Panc1 (cell line): ENCODE measurements at regions not wholly inside any gene's neighbourhood (a gene's known extent, or its start where the extent isn't known, plus 50 kb on each side); places are given as distances from the start of the nearest gene placed in this dataset.

Experiments
- ATAC-seq: fragments of 200-7000 bp; cut with Tn5 transposase; 2 replicates; pipeline ENCODE4 v1.9.1; 2020; ENCODE audit warnings: mild to moderate bottlenecking, moderate library complexity
- BruUV-seq: library from RNA; stranded (reverse); fragments of 400-500 nt; replicated peaks from 2 replicates; lab custom pipeline; 2021; lab: Mats Ljungman, UMichigan
- CTCF ChIA-PET: fragments of 300-600 bp; sonication (Branson Sonifier 250); formaldehyde crosslinking; loops from one replicate; lab custom pipeline; 2022; ENCODE audit warnings: antibody characterized with exemption; lab: Charles Lee
- POLR2A ChIA-PET: fragments of 300-600 bp; sonication (Branson Sonifier 250); formaldehyde crosslinking; loops from one replicate; lab custom pipeline; 2022; ENCODE audit warnings: antibody characterized with exemption; lab: Charles Lee
- DNase-seq: peaks from one replicate; pipeline ENCODE4 v3.0.0-alpha.2; 2010; ENCODE audit warnings: low read depth, low spot score
- H3K27ac ChIP-seq: 2 replicates; pipeline ENCODE4 v1.5.1; 2011; ENCODE audit warnings: mild to moderate bottlenecking, low read length, inconsistent platforms
- H3K27me3 ChIP-seq: fragments of 200-500 bp; sonication (Bioruptor generic); 2 replicates; pipeline ENCODE4 v1.6.0; 2014; ENCODE audit warnings: low read length, inconsistent platforms; ENCODE audit not compliant: control insufficient read depth, insufficient read depth
- H3K36me3 ChIP-seq: fragments of 200-500 bp; sonication (Bioruptor generic); 2 replicates; pipeline ENCODE4 v1.5.1; 2014; ENCODE audit warnings: inconsistent platforms, mild to moderate bottlenecking, low read length, moderate library complexity; ENCODE audit not compliant: control insufficient read depth, insufficient read depth
- H3K4me1 ChIP-seq: 2 replicates; pipeline ENCODE4 v1.5.1; 2011; ENCODE audit warnings: inconsistent platforms, mild to moderate bottlenecking, low read length, moderate library complexity; ENCODE audit not compliant: control insufficient read depth, insufficient read depth
- H3K4me3 ChIP-seq, 2 experiments: 2 replicates each; pipeline ENCODE4 v1.5.1; 2011 to 2012; ENCODE audit warnings: low read depth in 2 of 2, low read length in 2 of 2, mild to moderate bottlenecking in 2 of 2, inconsistent platforms in 1 of 2, moderate library complexity in 1 of 2
- H3K9me3 ChIP-seq: fragments of 200-500 bp; sonication (Bioruptor generic); 2 replicates; pipeline ENCODE4 v1.5.1; 2014; ENCODE audit warnings: low read depth, mild to moderate bottlenecking, inconsistent platforms, low read length, moderate library complexity; ENCODE audit not compliant: control insufficient read depth, insufficient read depth
- POLR2AphosphoS5 ChIP-seq: IDR thresholded peaks from 2 replicates; pipeline ENCODE4 v1.6.1; 2012; ENCODE audit warnings: mild to moderate bottlenecking, low read depth, low read length, moderate library complexity
- SIN3A ChIP-seq: IDR thresholded peaks from 2 replicates; pipeline ENCODE4 v1.6.1; 2012; ENCODE audit warnings: low read depth, mild to moderate bottlenecking, low read length, moderate library complexity, borderline replicate concordance; ENCODE audit not compliant: insufficient read depth
- TCF7L2 ChIP-seq: IDR thresholded peaks from 2 replicates; pipeline ENCODE4 v1.6.1; 2011; ENCODE audit warnings: mild to moderate bottlenecking, low read depth, low read length, inconsistent platforms
- in situ Hi-C: cut with HindIII; loops from 2 replicates; pipeline ENCODE4 v1.10.0; 2016; ENCODE audit warnings: low sequenced_read_pairs, low pct_unique_long_range_greater_than_20kb
- intact Hi-C: fragments of 100-400 bp; cut with micrococcal nuclease; formaldehyde crosslinking; loops from one replicate; pipeline ENCODE4 v1.10.0; 2022; ENCODE audit not compliant: unreplicated experiment
- TF ChIP-seq, protein P1 (sequence below), 2 experiments: IDR thresholded peaks; 2 replicates each; pipeline ENCODE4 v1.6.1; 2011 to 2012; ENCODE audit warnings: low read depth in 2 of 2, control low read depth in 1 of 2, low read length in 1 of 2, mild to moderate bottlenecking in 1 of 2, moderate library complexity in 1 of 2; ENCODE audit not compliant: insufficient read depth in 1 of 2
- TF ChIP-seq, protein P2 (sequence below): fragments of 450-650 bp; IDR thresholded peaks from 2 replicates; pipeline ENCODE4 v1.5.1; 2017; ENCODE audit warnings: mild to moderate bottlenecking

DNA sequence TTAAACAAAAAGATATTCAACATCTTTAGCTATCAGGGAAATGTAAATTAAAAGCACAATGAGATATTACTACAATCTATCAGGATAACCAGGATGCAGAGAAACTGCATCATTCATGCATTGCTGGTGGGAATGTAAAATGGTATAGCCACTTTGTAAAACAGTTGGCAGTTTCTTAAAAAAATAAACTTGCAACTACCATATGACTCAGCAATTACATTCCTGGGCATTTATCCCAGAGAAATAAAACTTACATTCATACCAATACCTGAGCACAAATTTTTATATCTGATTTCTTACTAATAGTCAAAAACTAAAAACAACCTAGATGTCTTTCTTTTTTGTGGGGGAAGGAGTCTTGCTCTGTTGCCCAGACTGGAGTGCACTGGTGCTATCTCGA, 190.3 kb upstream of the TAB2 start:
- in situ Hi-C loops, result no loop called here
- no peak overlapping the region for H3K4me3 ChIP-seq
- intact Hi-C loops, result no loop called here
- ATAC-seq, result no peak
- no peak for TF ChIP-seq TCF7L2
- TF ChIP-seq SIN3A, result no peak
- TF ChIP-seq, protein P1, sequence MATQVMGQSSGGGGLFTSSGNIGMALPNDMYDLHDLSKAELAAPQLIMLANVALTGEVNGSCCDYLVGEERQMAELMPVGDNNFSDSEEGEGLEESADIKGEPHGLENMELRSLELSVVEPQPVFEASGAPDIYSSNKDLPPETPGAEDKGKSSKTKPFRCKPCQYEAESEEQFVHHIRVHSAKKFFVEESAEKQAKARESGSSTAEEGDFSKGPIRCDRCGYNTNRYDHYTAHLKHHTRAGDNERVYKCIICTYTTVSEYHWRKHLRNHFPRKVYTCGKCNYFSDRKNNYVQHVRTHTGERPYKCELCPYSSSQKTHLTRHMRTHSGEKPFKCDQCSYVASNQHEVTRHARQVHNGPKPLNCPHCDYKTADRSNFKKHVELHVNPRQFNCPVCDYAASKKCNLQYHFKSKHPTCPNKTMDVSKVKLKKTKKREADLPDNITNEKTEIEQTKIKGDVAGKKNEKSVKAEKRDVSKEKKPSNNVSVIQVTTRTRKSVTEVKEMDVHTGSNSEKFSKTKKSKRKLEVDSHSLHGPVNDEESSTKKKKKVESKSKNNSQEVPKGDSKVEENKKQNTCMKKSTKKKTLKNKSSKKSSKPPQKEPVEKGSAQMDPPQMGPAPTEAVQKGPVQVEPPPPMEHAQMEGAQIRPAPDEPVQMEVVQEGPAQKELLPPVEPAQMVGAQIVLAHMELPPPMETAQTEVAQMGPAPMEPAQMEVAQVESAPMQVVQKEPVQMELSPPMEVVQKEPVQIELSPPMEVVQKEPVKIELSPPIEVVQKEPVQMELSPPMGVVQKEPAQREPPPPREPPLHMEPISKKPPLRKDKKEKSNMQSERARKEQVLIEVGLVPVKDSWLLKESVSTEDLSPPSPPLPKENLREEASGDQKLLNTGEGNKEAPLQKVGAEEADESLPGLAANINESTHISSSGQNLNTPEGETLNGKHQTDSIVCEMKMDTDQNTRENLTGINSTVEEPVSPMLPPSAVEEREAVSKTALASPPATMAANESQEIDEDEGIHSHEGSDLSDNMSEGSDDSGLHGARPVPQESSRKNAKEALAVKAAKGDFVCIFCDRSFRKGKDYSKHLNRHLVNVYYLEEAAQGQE (IDR thresholded peaks at IDR 0.05; ENCODE audit: insufficient read depth in 1 of 2, low read depth in 2 of 2, low read length in 1 of 2), result no peak
- TF ChIP-seq POLR2AphosphoS5, result no peak
- TF ChIP-seq, protein P2, sequence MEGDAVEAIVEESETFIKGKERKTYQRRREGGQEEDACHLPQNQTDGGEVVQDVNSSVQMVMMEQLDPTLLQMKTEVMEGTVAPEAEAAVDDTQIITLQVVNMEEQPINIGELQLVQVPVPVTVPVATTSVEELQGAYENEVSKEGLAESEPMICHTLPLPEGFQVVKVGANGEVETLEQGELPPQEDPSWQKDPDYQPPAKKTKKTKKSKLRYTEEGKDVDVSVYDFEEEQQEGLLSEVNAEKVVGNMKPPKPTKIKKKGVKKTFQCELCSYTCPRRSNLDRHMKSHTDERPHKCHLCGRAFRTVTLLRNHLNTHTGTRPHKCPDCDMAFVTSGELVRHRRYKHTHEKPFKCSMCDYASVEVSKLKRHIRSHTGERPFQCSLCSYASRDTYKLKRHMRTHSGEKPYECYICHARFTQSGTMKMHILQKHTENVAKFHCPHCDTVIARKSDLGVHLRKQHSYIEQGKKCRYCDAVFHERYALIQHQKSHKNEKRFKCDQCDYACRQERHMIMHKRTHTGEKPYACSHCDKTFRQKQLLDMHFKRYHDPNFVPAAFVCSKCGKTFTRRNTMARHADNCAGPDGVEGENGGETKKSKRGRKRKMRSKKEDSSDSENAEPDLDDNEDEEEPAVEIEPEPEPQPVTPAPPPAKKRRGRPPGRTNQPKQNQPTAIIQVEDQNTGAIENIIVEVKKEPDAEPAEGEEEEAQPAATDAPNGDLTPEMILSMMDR, result no peak
- no peak overlapping the region for H3K27ac ChIP-seq
- H3K4me1 ChIP-seq, result no peaks in the 10 kb centered on the region
- no peaks in the 10 kb centered on the region for H3K27me3 ChIP-seq
- H3K36me3 ChIP-seq, result no peaks in the 10 kb centered on the region
- no TSS peak for BruUV-seq
- POLR2A ChIA-PET, result no interaction called here
- CTCF ChIA-PET, result no interaction called here
- no peaks in the 10 kb centered on the region for H3K9me3 ChIP-seq
- no peak for DNase-seq

DNA sequence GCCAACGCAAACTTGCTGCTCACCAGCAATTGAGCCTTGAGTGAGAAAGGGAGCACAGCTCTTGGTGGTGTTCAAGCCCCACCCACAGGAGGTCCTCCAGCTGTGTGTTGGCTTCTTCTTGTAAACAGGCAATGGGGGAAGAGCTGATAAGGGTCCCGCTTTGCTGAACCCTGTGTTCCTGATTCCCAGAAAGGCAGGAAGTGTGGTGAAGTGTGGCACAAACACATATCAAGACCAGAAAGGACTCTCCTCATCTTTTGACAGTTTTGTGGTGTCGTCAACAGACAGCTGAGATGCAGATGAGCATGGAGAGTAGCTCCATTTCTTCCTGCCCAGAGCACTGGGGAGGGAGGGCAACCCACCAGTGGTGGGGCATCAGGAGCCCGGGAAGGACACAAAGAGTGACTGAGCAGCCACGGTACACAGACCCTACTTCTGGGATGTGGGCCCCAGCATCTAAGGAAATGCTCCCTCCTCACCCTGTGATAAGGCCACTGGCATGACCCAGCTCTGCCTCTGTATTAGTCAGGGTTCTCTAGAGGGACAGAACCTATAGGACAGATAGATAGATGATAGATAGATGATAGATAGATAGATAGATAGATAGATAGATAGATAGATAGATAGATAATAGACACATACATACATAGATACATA, 188.9 kb upstream of the TAB2 start:
- ATAC-seq, result no peak
- no peaks in the 10 kb centered on the region for H3K36me3 ChIP-seq
- in situ Hi-C loops, result no loop called here
- TF ChIP-seq, protein P2, result no peak
- no peak for TF ChIP-seq TCF7L2
- no peak for TF ChIP-seq POLR2AphosphoS5
- TF ChIP-seq SIN3A, result no peak
- TF ChIP-seq, protein P1 (IDR thresholded peaks at IDR 0.05; ENCODE audit: insufficient read depth in 1 of 2, low read depth in 2 of 2, low read length in 1 of 2), result no peak
- no peak for DNase-seq
- H3K27me3 ChIP-seq, result no peaks in the 10 kb centered on the region
- intact Hi-C loops, result no loop called here
- ChIA-PET CTCF (no interaction called here), POLR2A (interaction anchor here (0.6 kb wide), 1 partner anchor 88 kb away, joined by 9 read pairs; no protein-coding TSS in a partner anchor)
- H3K4me3 ChIP-seq, result no peak overlapping the region
- H3K9me3 ChIP-seq, result no peaks in the 10 kb centered on the region
- no peak overlapping the region for H3K27ac ChIP-seq
- no TSS peak for BruUV-seq
- H3K4me1 ChIP-seq, result no peaks in the 10 kb centered on the region
